WTC11 (cell line): ENCODE measurements at regions not wholly inside any gene's neighbourhood (a gene's known extent, or its start where the extent isn't known, plus 50 kb on each side); places are given as distances from the start of the nearest gene placed in this dataset.

Experiments
- ATAC-seq: fragments of 200-7000 bp; cut with Tn5 transposase; 2 replicates; pipeline ENCODE4 v1.10.0; 2021; ENCODE audit warnings: mild to moderate bottlenecking, moderate library complexity
- CTCF ChIA-PET: fragments of 300-600 bp; sonication (Branson Sonifier 250); formaldehyde crosslinking; loops from one replicate; lab custom pipeline; 2021; ENCODE audit warnings: antibody characterized with exemption; lab: Charles Lee
- POLR2A ChIA-PET: fragments of 350-600 bp; sonication (Branson Sonifier 250); formaldehyde crosslinking; loops from one replicate; lab custom pipeline; 2021; ENCODE audit warnings: antibody characterized with exemption; lab: Charles Lee
- DNase-seq: peaks from one replicate; pipeline ENCODE4 v3.0.0; 2021; ENCODE audit warnings: low spot score
- H3K27ac Mint-ChIP-seq: 2 replicates; pipeline ENCODE4 v1.8.0; 2021; ENCODE audit warnings: mixed read lengths
- H3K27me3 Mint-ChIP-seq: 2 replicates; pipeline ENCODE4 v1.8.0; 2021; ENCODE audit warnings: low read depth, mild to moderate bottlenecking, moderate library complexity, mixed read lengths
- H3K36me3 Mint-ChIP-seq: 2 replicates; pipeline ENCODE4 v1.8.0; 2021; ENCODE audit warnings: mixed read lengths
- H3K4me1 Mint-ChIP-seq: 2 replicates; pipeline ENCODE4 v1.8.0; 2022; ENCODE audit warnings: mixed read lengths
- H3K4me3 Mint-ChIP-seq: 2 replicates; pipeline ENCODE4 v1.8.0; 2021; ENCODE audit warnings: mild to moderate bottlenecking, moderate library complexity, mixed read lengths
- H3K9me3 Mint-ChIP-seq: 2 replicates; pipeline ENCODE4 v1.8.0; 2021; ENCODE audit warnings: mixed read lengths
- AR ChIP-seq: fragments of 250-450 bp; sonication (Bioruptor Pico); IDR thresholded peaks from 2 replicates; pipeline ENCODE4 v1.9.0; 2021; ENCODE audit warnings: mild to moderate bottlenecking
- ATF3 ChIP-seq: sonication (generic); formaldehyde crosslinking; conservative IDR thresholded peaks from 2 replicates; pipeline ENCODE4 v1.8.1; 2022; ENCODE audit warnings: mild to moderate bottlenecking, missing genetic modification reagents
- CREB1 ChIP-seq: sonication (generic); formaldehyde crosslinking; IDR thresholded peaks from 2 replicates; pipeline ENCODE4 v1.8.0; 2023; ENCODE audit warnings: mild to moderate bottlenecking, missing genetic modification reagents
- CREM ChIP-seq: sonication (generic); formaldehyde crosslinking; IDR thresholded peaks from 2 replicates; pipeline ENCODE4 v1.8.1; 2022; ENCODE audit warnings: mild to moderate bottlenecking, missing genetic modification reagents, moderate library complexity
- KAT7 ChIP-seq: sonication (generic); formaldehyde crosslinking; IDR thresholded peaks from 2 replicates; pipeline ENCODE4 v1.8.1; 2023; ENCODE audit warnings: missing genetic modification reagents, mild to moderate bottlenecking, borderline replicate concordance
- MYBL2 ChIP-seq: sonication (generic); formaldehyde crosslinking; IDR thresholded peaks from 2 replicates; pipeline ENCODE4 v1.8.1; 2023; ENCODE audit warnings: mild to moderate bottlenecking, moderate library complexity, missing genetic modification reagents
- NFATC4 ChIP-seq: fragments of 250-450 bp; sonication (Bioruptor Pico); IDR thresholded peaks from 2 replicates; pipeline ENCODE4 v1.9.0; 2021; ENCODE audit warnings: mild to moderate bottlenecking
- NR1H2 ChIP-seq: sonication (generic); formaldehyde crosslinking; IDR thresholded peaks from 2 replicates; pipeline ENCODE4 v1.9.0; 2021; ENCODE audit warnings: mild to moderate bottlenecking, moderate library complexity, missing genetic modification reagents
- RELA ChIP-seq: sonication (generic); formaldehyde crosslinking; IDR thresholded peaks from 2 replicates; pipeline ENCODE4 v1.8.1; 2022; ENCODE audit warnings: missing genetic modification reagents, mild to moderate bottlenecking, borderline replicate concordance
- SMAD3 ChIP-seq: sonication (generic); formaldehyde crosslinking; IDR thresholded peaks from 2 replicates; pipeline ENCODE4 v1.8.0; 2022; ENCODE audit warnings: missing genetic modification reagents, mild to moderate bottlenecking, borderline replicate concordance
- SP1 ChIP-seq: sonication (generic); formaldehyde crosslinking; conservative IDR thresholded peaks from 2 replicates; pipeline ENCODE4 v1.8.1; 2022; ENCODE audit warnings: missing genetic modification reagents
- STAT6 ChIP-seq: sonication (generic); formaldehyde crosslinking; conservative IDR thresholded peaks from 2 replicates; pipeline ENCODE4 v1.8.1; 2023; ENCODE audit warnings: mild to moderate bottlenecking, low read depth, missing genetic modification reagents, moderate library complexity
- USF2 ChIP-seq: sonication (generic); formaldehyde crosslinking; IDR thresholded peaks from 2 replicates; pipeline ENCODE4 v1.8.1; 2023; ENCODE audit warnings: mild to moderate bottlenecking, missing genetic modification reagents, moderate library complexity
- ZBTB21 ChIP-seq: sonication (generic); formaldehyde crosslinking; IDR thresholded peaks from 2 replicates; pipeline ENCODE4 v1.8.1; 2023; ENCODE audit warnings: mild to moderate bottlenecking, missing genetic modification reagents, borderline replicate concordance
- ZNF121 ChIP-seq: sonication (generic); formaldehyde crosslinking; IDR thresholded peaks from 2 replicates; pipeline ENCODE4 v1.8.0; 2023; ENCODE audit warnings: missing genetic modification reagents
- ZNF317 ChIP-seq: sonication (generic); formaldehyde crosslinking; IDR thresholded peaks from 2 replicates; pipeline ENCODE4 v1.8.1; 2023; ENCODE audit warnings: low read depth, mild to moderate bottlenecking, moderate library complexity, missing genetic modification reagents, borderline replicate concordance
- ZNF512 ChIP-seq: sonication (generic); formaldehyde crosslinking; IDR thresholded peaks from 2 replicates; pipeline ENCODE4 v1.8.1; 2022; ENCODE audit warnings: missing genetic modification reagents, borderline replicate concordance

GRCh38 chr9:23630488-23630887, 195.6 kb downstream of the ELAVL2 start:
- DNase-seq (no peak), ATAC-seq (no peak)
- Mint-ChIP-seq H3K27ac (no peak overlapping the region), H3K27me3 (no peaks in the 10 kb centered on the region), H3K4me1 (no peaks in the 10 kb centered on the region), H3K4me3 (no peak overlapping the region), H3K9me3 (peaks cover 13% of the 10 kb centered on the region), H3K36me3 (peaks cover 63% of the 10 kb centered on the region)
- POLR2A ChIA-PET: no interaction called here
- CTCF ChIA-PET: no interaction called here
- TF ChIP-seq ZNF121 (CRISPR knock-in tag) (no peak), SP1 (CRISPR knock-in tag) (no peak), MYBL2 (CRISPR knock-in tag) (no peak), ZNF317 (no peak), AR (no peak), KAT7 (CRISPR knock-in tag) (no peak), USF2 (CRISPR knock-in tag) (no peak), NFATC4 (CRISPR knock-in tag) (no peak)

- Mint-ChIP-seq H3K4me3 (no peak overlapping the region), H3K4me1 (no peaks in the 10 kb centered on the region), H3K27ac (no peak overlapping the region), H3K9me3 (no peaks in the 10 kb centered on the region), H3K27me3 (no peaks in the 10 kb centered on the region), H3K36me3 (peaks cover 68% of the 10 kb centered on the region)
- CTCF ChIA-PET: no interaction called here
- DNase-seq: no peak
- POLR2A ChIA-PET: no interaction called here
- TF ChIP-seq CREM (CRISPR knock-in tag): no peak
- TF ChIP-seq NR1H2: no peak
- TF ChIP-seq STAT6 (CRISPR knock-in tag): no peak
- TF ChIP-seq SMAD3 (CRISPR knock-in tag): no peak
- TF ChIP-seq CREB1 (CRISPR knock-in tag): no peak
- no peak for TF ChIP-seq ATF3 (CRISPR knock-in tag)
- no peak for TF ChIP-seq ZNF512 (CRISPR knock-in tag)
- TF ChIP-seq ZBTB21: no peak
- no peak for TF ChIP-seq RELA
- no peak for ATAC-seq
Measured at GRCh38 chr9:23635276-23635675, 190.8 kb downstream of the ELAVL2 start.
